ENCODE measurements at regions not wholly inside any gene's neighbourhood (a gene's known extent, or its start where the extent isn't known, plus 50 kb on each side); places are given as distances from the start of the nearest gene placed in this dataset.

DNA sequence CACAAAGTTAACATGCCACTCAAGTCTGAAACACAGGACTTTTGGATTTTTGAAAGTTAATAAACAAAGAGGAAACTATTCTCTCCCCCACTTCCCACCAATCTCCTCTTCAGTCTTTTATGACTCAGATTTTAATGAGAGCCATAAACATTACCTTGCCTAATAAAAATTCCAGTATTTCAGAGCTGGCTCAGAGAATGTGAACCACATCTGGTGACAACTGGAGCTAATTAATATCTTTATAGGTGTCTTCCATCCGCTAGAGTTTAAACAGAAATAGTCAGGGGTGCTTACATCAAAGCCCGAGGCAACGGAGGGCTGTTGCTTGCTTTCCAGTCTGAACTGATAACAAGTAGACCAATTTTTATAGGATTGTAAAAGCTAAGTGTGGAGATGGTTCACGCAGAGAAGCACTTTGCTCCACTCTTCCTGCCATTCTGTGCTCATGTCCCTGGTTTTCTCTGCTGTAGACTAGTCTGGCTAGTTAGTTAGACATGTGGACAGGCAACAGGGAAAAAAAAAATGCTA is 363.6 kb downstream of the NR2F2 start:
- no peak for TF ChIP-seq POLR2A (IDR thresholded peaks at IDR 0.05)
- TF ChIP-seq, protein P1, sequence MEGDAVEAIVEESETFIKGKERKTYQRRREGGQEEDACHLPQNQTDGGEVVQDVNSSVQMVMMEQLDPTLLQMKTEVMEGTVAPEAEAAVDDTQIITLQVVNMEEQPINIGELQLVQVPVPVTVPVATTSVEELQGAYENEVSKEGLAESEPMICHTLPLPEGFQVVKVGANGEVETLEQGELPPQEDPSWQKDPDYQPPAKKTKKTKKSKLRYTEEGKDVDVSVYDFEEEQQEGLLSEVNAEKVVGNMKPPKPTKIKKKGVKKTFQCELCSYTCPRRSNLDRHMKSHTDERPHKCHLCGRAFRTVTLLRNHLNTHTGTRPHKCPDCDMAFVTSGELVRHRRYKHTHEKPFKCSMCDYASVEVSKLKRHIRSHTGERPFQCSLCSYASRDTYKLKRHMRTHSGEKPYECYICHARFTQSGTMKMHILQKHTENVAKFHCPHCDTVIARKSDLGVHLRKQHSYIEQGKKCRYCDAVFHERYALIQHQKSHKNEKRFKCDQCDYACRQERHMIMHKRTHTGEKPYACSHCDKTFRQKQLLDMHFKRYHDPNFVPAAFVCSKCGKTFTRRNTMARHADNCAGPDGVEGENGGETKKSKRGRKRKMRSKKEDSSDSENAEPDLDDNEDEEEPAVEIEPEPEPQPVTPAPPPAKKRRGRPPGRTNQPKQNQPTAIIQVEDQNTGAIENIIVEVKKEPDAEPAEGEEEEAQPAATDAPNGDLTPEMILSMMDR (IDR thresholded peaks at IDR 0.05): no peak
